BLaER1 treated with 17β-estradiol and CSF1 and Interleukin-3, amounts not matched to agents 10 nM and 100 nM (cell line): ENCODE measurements at regions not wholly inside any gene's neighbourhood (a gene's known extent, or its start where the extent isn't known, plus 50 kb on each side); places are given as distances from the start of the nearest gene placed in this dataset.
A peak's percentile ranks its signal among the peaks of the same experiment; 100 is the strongest.
"Not testable (repeated sequence)": the region's sequence is repeated elsewhere in the genome, so short reads cannot be mapped to it uniquely, and the experiment has no call there.

Experiments
- H3K27ac ChIP-seq, 11 experiments: shearing (Covaris generic); formaldehyde crosslinking; 2 replicates each; pipeline ENCODE4 v1.8.1; 2022
- H3K27me3 ChIP-seq, 11 experiments: shearing (Covaris generic); formaldehyde crosslinking; 2 replicates each; pipeline ENCODE4 v1.8.1; 2022
- H3K36me3 ChIP-seq, 11 experiments: shearing (Covaris generic); formaldehyde crosslinking; 2 replicates each; pipeline ENCODE4 v1.8.1; 2022
- H3K4me1 ChIP-seq, 10 experiments: shearing (Covaris generic); formaldehyde crosslinking; 2 replicates each; pipeline ENCODE4 v1.8.1; 2022
- H3K4me2 ChIP-seq, 11 experiments: shearing (Covaris generic); formaldehyde crosslinking; 2 replicates each; pipeline ENCODE4 v1.8.1; 2022
- H3K4me3 ChIP-seq, 10 experiments: shearing (Covaris generic); formaldehyde crosslinking; 2 replicates each; pipeline ENCODE4 v1.8.1; 2022
- H3K9ac ChIP-seq, 11 experiments: shearing (Covaris generic); formaldehyde crosslinking; 2 replicates each; pipeline ENCODE4 v1.8.1; 2022
- H3K9me3 ChIP-seq, 11 experiments: shearing (Covaris generic); formaldehyde crosslinking; replicated peaks in 1 of 11; 2 replicates each; pipeline ENCODE4 v1.8.1; 2022
- H4K20me1 ChIP-seq, 11 experiments: shearing (Covaris generic); formaldehyde crosslinking; 2 replicates each; pipeline ENCODE4 v1.8.1; 2022
- Cebpa-rat ChIP-seq, 11 experiments: shearing (Covaris generic); IDR thresholded peaks; 2 replicates each; pipeline ENCODE4 v1.8.1; 2022

GRCh38 chr17:64783031-64783461 lies 120.9 kb upstream of the SMURF2 start:
- Histone ChIP-seq H3K4me2 (peak overlapping the region in 10 of 11 experiments; percentile 11 to 100 (median 98); a peak in 17 of 22 replicates), H3K36me3 (peaks cover 15 to 66% (median 52%) of the 10 kb centered on the region in 11 experiments; a peak in 20 of 22 replicates), H3K4me3 (no peak overlapping the region), H4K20me1 (peaks cover 0 to 33% (median 12%) of the 10 kb centered on the region in 11 experiments; a peak in 13 of 22 replicates), H3K27ac (peak overlapping the region in 6 of 11 experiments; percentile 7 to 48 (median 27); a peak in 7 of 22 replicates), H3K4me1 (peaks cover 52 to 77% (median 64%) of the 10 kb centered on the region in 10 experiments), H3K27me3 (peaks cover 0 to 31% (median 30%) of the 10 kb centered on the region in 11 experiments; a peak in 19 of 22 replicates), H3K9ac (no peak overlapping the region), H3K9me3 (no peaks in the 10 kb centered on the region)
- TF ChIP-seq Cebpa-rat (IDR thresholded peaks at IDR 0.05): no peak

DNA sequence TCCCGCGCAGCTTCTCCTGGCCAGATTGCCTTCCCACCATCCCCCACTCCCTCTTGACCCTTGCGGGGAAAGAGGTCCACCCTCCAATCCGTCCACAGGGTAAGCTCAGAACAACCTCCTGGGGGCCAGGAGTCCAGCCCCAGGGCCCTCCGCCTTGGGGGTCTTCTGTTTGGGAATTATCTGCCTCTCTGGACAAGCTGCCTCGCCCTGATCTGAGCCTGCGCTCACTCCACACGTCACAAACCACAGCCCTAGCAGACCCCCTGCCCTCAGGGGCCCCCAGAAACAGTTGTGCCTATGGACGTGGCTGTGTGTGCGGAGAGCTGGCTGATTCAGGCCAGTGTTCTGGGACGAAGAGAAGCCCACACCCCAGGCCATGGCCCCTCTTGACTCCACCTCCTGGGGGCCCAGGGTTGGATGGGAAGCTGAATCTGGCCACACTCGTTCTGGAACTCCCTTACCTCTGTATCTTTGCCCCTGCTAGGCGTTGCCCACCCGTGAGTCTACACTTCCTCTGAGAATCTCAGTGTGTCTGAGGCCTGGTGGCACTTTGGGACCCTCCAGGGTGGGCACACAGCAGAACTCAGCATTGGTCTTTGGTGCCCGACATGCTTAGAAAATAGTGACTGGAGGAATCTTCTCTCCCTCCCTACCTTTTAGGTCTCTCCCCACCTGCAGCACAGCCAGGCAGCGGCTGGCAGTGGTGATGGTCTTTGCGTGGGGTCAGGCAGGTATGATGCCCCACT lies 119.9 kb upstream of the SMURF2 start:
- Histone ChIP-seq H4K20me1 (peaks cover 0 to 40% (median 13%) of the 10 kb centered on the region in 11 experiments; a peak in 13 of 22 replicates), H3K27ac (peak overlapping the region in 10 of 11 experiments; percentile 73 to 87 (median 80); a peak in 20 of 22 replicates), H3K4me1 (peaks cover 55 to 82% (median 69%) of the 10 kb centered on the region in 10 experiments), H3K4me2 (peak overlapping the region; percentile 97 to 100 (median 99)), H3K27me3 (peaks cover 0 to 40% (median 31%) of the 10 kb centered on the region in 11 experiments; a peak in 19 of 22 replicates), H3K9me3 (no peaks in the 10 kb centered on the region), H3K4me3 (peak overlapping the region; percentile 62 to 84 (median 76)), H3K9ac (peak overlapping the region; percentile 75 to 89 (median 86); a peak in 21 of 22 replicates), H3K36me3 (peaks cover 15 to 56% (median 48%) of the 10 kb centered on the region in 11 experiments; a peak in 20 of 22 replicates)
- TF ChIP-seq Cebpa-rat (IDR thresholded peaks at IDR 0.05): no peak

- Histone ChIP-seq H3K36me3 (peaks cover 10 to 48% (median 40%) of the 10 kb centered on the region in 11 experiments; a peak in 20 of 22 replicates), H3K9ac (peak overlapping the region; percentile 75 to 89 (median 86)), H3K9me3 (no peaks in the 10 kb centered on the region), H3K4me3 (peak overlapping the region; percentile 62 to 84 (median 76)), H3K4me2 (peak overlapping the region; percentile 97 to 100 (median 99)), H3K27me3 (peaks cover 0 to 40% (median 31%) of the 10 kb centered on the region in 11 experiments; a peak in 19 of 22 replicates), H4K20me1 (peaks cover 0 to 41% (median 17%) of the 10 kb centered on the region in 11 experiments; a peak in 15 of 22 replicates), H3K27ac (peak overlapping the region; percentile 61 to 87 (median 78)), H3K4me1 (peaks cover 61 to 90% (median 76%) of the 10 kb centered on the region in 10 experiments)
- TF ChIP-seq Cebpa-rat (IDR thresholded peaks at IDR 0.05): no peak
Observed at GRCh38 chr17:64781014-64781756, 119.1 kb upstream of the SMURF2 start.

DNA sequence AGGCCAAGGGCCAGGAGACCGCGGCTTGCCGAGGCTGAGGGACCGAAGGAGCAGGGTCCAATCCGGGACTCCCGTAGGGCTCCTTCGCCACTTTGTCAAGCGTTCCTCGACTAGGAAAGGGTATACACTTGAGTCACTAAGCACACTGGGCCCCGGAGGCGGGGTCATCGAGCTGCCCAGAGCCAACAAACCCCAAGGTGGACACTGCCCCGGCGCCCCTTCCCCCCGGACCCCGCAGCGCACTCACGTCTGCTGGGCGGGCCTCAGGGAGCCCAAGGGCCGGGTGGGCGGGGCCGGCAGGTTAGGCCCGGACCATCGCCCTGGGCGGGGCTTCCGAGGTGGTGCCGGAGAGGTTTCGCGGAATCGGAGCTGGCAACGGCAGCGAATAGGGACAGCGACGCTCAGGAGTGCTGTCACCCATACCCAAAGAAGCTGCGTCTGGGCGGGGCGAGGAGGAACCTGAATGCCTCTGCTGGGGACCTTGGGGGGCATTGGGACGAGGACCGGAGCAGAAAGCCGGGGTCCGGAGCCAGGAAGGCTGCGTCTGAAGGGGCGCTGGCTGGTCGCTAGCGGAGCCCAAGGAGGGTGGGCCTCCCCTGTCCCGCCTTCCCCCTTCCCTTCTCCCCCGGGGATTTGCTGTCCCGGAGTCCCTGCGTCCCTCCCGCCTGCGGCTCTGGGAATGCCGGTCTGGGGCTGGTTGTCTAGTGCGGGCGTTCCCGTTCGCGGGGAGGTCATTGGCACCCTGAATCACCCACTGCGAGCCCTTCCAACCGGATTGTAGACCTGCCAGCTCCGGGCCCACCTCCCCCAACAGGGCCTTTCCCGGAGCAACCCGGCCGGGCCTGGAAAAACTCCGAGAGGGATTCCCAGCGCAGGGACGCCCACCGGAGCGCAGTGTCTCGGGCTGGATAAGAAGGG lies 118.2 kb upstream of the SMURF2 start:
- peak overlapping the region; percentile 61 to 87 (median 78) for H3K27ac ChIP-seq
- H3K4me2 ChIP-seq: peak overlapping the region; percentile 97 to 100 (median 99)
- H3K36me3 ChIP-seq: peaks cover 6 to 39% (median 32%) of the 10 kb centered on the region in 11 experiments; a peak in 20 of 22 replicates
- TF ChIP-seq Cebpa-rat (IDR thresholded peaks at IDR 0.05): no peak
- H3K9me3 ChIP-seq: no peaks in the 10 kb centered on the region
- H3K9ac ChIP-seq: peak overlapping the region; percentile 75 to 89 (median 86)
- peaks cover 0 to 40% (median 31%) of the 10 kb centered on the region in 11 experiments; a peak in 19 of 22 replicates for H3K27me3 ChIP-seq
- H3K4me1 ChIP-seq: peaks cover 68 to 98% (median 83%) of the 10 kb centered on the region in 10 experiments
- peak overlapping the region; percentile 62 to 84 (median 76) for H3K4me3 ChIP-seq
- peaks cover 0 to 47% (median 23%) of the 10 kb centered on the region in 11 experiments; a peak in 16 of 22 replicates for H4K20me1 ChIP-seq

GRCh38 chr17:64779376-64780095 lies 117.4 kb upstream of the SMURF2 start:
- H3K9me3 ChIP-seq: no peaks in the 10 kb centered on the region
- peaks cover 6 to 31% (median 25%) of the 10 kb centered on the region in 11 experiments; a peak in 18 of 22 replicates for H3K36me3 ChIP-seq
- peak overlapping the region; percentile 97 to 100 (median 99) for H3K4me2 ChIP-seq
- H3K9ac ChIP-seq: peak overlapping the region; percentile 49 to 89 (median 83); a peak in 21 of 22 replicates
- peaks cover 0 to 40% (median 31%) of the 10 kb centered on the region in 11 experiments; a peak in 19 of 22 replicates for H3K27me3 ChIP-seq
- peaks cover 76 to 98% (median 88%) of the 10 kb centered on the region in 10 experiments for H3K4me1 ChIP-seq
- no peak for TF ChIP-seq Cebpa-rat (IDR thresholded peaks at IDR 0.05)
- H3K27ac ChIP-seq: peak overlapping the region in 8 of 11 experiments; percentile 28 to 84 (median 38); a peak in 8 of 22 replicates
- peak overlapping the region; percentile 62 to 84 (median 76) for H3K4me3 ChIP-seq
- peaks cover 0 to 55% (median 31%) of the 10 kb centered on the region in 11 experiments; a peak in 18 of 22 replicates for H4K20me1 ChIP-seq

DNA sequence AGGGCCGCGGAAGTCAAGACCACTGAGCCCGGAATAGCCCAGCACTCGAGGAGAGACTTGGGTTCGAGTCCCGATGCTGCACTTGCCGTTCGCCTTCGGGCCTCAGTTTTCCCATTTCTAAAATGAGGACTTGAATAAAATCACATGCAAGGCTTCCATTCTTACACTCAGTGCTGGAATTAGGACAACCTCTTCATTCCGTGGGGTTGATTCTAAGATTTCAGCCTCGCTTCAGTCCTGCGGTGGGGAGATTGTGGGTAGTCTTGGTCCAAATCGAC lies 116.9 kb upstream of the SMURF2 start:
- peak overlapping the region; percentile 30 to 84 (median 76); a peak in 18 of 20 replicates for H3K4me3 ChIP-seq
- H3K4me2 ChIP-seq: peak overlapping the region; percentile 97 to 100 (median 99)
- H3K9ac ChIP-seq: peak overlapping the region in 10 of 11 experiments; percentile 67 to 89 (median 78); a peak in 14 of 22 replicates
- H3K36me3 ChIP-seq: peaks cover 6 to 26% (median 20%) of the 10 kb centered on the region in 11 experiments; a peak in 18 of 22 replicates
- H3K9me3 ChIP-seq: not testable (repeated sequence)
- peak overlapping the region in 10 of 11 experiments; percentile 49 to 89 (median 82); a peak in 12 of 22 replicates for H3K27ac ChIP-seq
- H4K20me1 ChIP-seq: peaks cover 0 to 60% (median 36%) of the 10 kb centered on the region in 11 experiments; a peak in 18 of 22 replicates
- H3K27me3 ChIP-seq: peaks cover 0 to 40% (median 31%) of the 10 kb centered on the region in 11 experiments; a peak in 19 of 22 replicates
- peaks cover 76 to 98% (median 90%) of the 10 kb centered on the region in 10 experiments for H3K4me1 ChIP-seq
